Fibroblast of the aortic adventitia (primary cell): ENCODE measurements at regions not wholly inside any gene's neighbourhood (a gene's known extent, or its start where the extent isn't known, plus 50 kb on each side); places are given as distances from the start of the nearest gene placed in this dataset.
"Not testable (repeated sequence)": the region's sequence is repeated elsewhere in the genome, so short reads cannot be mapped to it uniquely, and the experiment has no call there.

Experiments
- DNase-seq: peaks from one replicate; pipeline ENCODE4 v3.0.0-alpha.2; 2010; ENCODE audit warnings: low read depth
- H3K4me3 ChIP-seq: 2 replicates; pipeline ENCODE4 v1.5.1; 2011; ENCODE audit warnings: low read depth, mild to moderate bottlenecking, control low read depth, low read length, moderate library complexity
- TF ChIP-seq, protein P1 (sequence below): IDR thresholded peaks from 2 replicates; pipeline ENCODE4 v1.5.1; 2011; ENCODE audit warnings: mild to moderate bottlenecking, low read length, control low read depth, inconsistent platforms; ENCODE audit not compliant: insufficient read depth

DNA sequence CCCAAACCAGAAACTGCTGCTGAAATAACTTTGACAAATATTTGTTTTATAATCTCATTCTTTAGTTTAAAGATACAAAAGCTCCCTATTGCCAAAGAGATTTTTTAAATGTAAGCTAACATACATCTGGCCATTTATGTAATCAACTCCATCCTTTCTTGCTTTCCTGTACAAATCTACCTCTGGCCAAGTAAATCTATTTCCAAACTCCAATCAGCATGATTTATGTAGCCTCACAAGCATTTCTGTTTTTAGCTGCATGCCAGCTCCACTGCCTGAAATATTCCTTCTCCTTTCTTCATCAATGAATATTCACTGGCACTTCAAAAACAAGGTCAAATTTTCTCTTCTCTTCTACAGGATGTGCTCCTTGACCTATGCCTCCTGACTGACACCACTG is 80.0 kb downstream of the SHOX2 start:
- no peak overlapping the region for H3K4me3 ChIP-seq
- TF ChIP-seq, protein P1, sequence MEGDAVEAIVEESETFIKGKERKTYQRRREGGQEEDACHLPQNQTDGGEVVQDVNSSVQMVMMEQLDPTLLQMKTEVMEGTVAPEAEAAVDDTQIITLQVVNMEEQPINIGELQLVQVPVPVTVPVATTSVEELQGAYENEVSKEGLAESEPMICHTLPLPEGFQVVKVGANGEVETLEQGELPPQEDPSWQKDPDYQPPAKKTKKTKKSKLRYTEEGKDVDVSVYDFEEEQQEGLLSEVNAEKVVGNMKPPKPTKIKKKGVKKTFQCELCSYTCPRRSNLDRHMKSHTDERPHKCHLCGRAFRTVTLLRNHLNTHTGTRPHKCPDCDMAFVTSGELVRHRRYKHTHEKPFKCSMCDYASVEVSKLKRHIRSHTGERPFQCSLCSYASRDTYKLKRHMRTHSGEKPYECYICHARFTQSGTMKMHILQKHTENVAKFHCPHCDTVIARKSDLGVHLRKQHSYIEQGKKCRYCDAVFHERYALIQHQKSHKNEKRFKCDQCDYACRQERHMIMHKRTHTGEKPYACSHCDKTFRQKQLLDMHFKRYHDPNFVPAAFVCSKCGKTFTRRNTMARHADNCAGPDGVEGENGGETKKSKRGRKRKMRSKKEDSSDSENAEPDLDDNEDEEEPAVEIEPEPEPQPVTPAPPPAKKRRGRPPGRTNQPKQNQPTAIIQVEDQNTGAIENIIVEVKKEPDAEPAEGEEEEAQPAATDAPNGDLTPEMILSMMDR: no peak
- DNase-seq: no peak

DNA sequence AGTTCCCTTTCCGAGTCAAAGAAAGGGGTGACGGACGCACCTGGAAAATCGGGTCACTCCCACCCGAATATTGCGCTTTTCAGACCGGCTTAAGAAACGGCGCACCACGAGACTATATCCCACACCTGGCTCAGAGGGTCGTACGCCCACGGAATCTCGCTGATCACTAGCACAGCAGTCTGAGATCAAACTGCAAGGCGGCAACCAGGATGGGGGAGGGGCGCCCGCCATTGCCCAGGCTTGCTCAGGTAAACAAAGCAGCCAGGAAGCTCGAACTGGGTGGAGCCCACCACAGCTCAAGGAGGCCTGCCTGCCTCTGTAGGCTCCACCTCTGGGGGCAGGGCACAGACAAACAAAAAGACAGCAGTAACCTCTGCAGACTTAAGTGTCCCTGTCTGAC is 86.3 kb downstream of the SHOX2 start:
- DNase-seq, H3K4me3 ChIP-seq: not testable (repeated sequence)

DNA sequence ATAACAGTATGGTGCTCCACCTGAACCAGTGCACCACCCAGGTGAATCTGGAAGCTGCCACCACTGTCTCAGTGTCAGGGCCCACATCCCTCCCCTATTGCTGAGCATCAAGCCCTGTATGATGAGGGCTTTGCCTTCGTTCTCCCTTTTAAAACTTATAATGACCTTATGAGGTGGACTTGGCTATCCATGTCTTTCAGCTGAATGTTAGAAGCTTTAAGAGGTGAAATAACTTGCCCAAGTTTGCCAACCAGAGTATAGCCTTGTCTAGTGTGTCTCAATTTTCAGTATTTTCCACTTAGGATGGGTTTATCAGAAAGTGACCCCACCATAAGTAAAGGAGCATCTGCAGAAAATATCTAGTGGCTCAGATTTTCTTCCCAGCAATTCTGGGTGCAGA is 87.8 kb downstream of the SHOX2 start:
- no peak for DNase-seq
- no peak overlapping the region for H3K4me3 ChIP-seq
- TF ChIP-seq, protein P1: no peak

DNA sequence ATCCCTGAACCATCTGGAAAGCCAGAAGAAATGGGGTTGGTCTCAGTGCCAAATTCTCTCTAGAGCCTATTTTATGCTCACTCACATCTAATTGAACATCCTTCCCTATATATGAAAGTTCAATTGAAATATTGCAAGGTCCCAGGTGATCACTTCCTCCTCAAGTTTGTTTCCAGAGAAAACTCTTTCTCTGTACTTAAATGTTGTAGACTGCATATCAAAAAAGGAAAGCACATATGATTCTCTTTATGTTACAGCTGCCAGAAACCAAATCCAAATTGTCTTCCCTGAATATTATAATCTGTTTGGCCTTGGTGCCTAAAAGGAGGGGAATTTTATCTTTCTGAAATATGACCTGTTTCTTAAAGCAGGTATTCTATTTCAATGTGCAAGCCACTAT is 93.3 kb downstream of the SHOX2 start:
- no peak for DNase-seq
- TF ChIP-seq, protein P1: no peak
- H3K4me3 ChIP-seq: no peak overlapping the region

DNA sequence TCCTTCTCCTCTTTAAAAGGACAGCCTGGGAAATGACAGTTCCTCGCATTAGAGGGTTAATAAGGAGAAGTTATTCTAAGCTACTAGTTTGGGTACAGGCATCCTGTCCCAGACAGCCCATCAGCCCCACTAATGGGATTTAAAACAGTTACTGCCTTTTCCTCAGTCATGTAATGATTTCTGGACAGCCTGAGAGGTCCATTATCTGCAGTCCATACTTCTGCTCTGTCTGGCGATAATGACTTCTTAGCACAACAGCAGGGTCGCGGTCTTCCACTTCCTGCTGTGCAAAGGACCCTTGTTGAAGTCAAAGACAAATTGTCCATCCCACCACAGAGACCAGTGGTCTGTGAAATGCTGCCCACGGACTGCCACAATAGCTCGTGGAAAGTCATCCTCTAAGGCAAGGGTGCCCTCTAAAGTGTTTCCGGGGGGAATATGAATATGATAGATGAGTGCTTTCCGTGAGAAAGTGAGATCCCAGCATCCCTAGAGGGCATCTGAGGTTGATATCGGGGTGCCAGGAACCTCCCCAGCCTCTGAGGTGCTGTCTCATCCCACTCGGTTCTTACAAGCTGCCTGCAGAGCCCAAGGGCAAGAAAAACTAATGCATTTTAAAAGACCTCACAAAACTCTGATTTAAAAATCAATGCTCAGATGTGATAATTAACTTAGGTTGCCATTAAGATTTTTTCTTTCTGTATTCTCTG is 100.7 kb downstream of the SHOX2 start:
- no peak for DNase-seq
- TF ChIP-seq, protein P1: no peak
- no peak overlapping the region for H3K4me3 ChIP-seq

DNA sequence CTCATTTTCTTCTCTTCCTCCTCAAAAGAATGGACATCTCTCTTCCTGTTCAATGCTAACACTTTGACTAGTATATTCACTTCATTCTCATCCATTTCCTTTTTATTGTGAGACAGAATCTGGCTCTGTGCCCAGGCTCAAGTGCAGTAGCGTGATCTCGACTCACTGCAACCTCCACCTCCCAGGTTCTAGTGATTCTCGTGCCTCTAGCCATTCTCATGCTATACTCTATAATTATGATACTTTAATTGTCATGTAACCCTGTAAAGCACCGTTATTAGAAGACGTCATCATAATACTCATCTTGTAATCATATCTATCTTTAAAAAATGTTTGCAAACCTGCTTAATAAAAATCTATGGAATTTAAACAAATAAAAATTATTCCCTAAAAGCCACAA is 107.0 kb downstream of the SHOX2 start:
- no peak overlapping the region for H3K4me3 ChIP-seq
- TF ChIP-seq, protein P1: no peak
- no peak for DNase-seq

DNA sequence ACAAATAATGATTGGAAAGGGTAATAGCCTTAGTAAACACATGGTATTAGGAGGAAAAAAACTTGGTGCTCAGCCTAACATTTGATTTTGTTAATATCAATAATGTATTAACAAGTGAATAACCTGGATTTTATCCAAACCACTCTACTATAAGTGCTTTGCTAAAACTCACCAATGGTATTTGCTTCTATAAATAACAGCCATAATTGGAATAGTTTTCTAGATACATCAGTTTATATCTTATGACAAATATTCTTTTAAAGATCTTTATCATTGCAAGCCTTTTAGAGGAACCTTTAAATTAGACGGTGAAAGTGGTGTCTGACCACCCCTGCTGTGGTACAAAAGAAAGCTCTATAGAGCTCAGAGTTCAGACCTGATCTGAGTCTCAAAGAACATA is 123.9 kb downstream of the SHOX2 start:
- DNase-seq: no peak
- TF ChIP-seq, protein P1: no peak
- H3K4me3 ChIP-seq: no peak overlapping the region
